ENCODE measurements at regions not wholly inside any gene's neighbourhood (a gene's known extent, or its start where the extent isn't known, plus 50 kb on each side); places are given as distances from the start of the nearest gene placed in this dataset.

DNA sequence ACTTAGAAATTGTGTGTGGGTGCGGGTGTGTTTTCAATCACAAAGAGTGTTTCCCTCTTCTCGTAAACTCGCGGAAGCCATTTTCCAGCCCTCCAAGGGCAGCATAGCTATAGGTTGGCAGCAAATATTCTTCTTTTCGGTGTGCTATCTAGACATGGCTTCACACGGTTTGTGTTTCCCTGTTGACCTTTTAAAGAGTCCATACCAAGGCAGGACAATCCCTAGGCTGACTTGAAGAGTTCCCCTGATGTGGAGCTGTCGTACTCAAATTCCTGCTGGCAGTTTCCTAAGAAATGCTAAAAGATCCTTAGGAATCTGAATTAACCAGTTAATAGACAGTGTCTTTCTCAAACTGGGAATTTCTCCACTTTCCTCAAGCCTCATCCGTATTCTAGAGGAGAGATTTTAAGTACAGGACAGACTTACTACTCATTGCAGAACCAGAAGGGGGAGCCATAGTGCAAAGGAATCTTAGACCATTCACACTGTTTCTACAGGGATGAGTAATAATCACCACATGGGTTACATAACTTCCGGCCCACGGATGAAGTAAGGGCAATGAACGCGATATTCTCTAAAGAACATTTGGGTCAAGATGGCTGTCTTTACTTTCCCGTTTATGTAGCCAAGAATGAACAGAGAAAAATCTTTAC is 288.6 kb upstream of the ELAC2 start:
- DNase-seq (ENCODE audit: low read depth, low spot score): peak; percentile 18

DNA sequence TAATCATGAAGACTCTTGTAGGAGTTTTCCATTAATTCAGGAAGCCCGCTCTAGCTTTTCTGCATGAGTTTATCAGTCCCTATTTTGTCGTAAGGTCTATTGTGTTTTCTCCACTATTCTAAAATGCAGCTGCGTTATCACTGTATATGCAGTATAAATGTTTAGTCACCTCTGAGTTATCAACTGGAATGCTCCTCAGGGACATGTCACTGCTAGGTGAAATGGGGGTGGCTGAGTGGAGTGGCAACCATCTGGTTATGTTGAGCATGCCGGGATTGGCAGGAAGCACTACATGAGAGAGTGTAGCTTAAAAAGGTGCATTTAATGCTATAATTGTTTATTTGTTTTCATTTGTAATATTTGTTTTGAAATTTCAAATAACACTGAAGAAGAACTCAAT is 285.2 kb upstream of the ELAC2 start:
- DNase-seq (ENCODE audit: low read depth, low spot score): no peak

DNA sequence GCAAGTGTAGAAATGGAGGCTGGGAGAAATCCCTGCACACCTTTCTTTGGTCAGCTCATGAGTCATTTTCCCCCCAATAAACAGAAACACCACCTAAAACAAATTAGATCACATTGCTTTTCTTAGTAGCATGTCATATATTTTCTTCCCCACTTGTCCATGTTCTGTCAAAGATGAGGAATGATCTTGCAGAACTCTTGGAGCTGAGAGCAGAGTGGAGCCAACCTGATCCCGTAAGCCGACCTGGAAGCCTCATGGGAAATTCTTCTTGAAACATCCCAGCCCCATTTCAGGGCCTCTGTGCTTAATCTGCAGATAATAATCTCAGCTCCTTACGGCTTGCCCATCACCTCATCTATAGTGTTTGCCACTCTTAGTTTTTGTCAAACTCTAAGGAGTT is 284.6 kb upstream of the ELAC2 start:
- DNase-seq (ENCODE audit: low read depth, low spot score): no peak

DNA sequence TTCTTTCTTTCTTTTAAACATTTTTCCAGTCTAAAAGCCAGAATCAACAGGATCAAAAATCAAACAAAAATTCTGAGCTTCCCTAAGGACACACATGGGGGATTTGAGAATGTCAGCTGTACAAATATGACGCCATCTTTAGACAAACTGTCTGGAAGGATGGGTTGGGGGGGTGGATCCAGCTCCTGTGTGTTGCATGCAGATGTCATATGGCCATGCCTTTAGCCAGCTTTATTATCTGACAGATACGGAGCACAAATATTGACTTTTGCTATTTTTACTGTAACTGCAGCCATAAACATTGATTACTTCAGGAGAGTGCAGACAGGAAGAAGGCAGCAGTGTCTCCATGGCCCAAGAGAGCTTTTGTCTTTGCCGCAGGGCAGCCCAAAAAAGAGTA is 279.4 kb upstream of the ELAC2 start:
- DNase-seq (ENCODE audit: low read depth, low spot score): no peak

DNA sequence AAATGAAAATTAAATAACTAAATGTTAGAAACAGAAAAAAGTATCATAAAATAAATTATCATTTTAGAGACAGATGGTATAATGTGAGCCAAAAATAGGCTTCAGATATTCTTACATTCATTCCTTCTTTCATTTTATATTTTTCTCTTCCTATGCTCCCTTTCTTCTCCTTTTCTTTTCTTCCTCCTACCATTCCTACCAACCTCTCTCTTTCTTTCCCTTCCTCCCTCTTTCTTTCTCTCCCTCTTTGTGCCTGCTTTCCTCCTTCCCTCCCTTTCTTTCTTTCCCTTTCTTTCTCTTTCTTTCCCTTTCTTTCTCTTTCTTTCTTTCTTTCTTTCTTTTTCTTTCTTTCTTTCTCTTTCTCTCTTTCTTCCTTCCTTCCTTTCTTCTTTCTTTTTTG is 275.6 kb upstream of the ELAC2 start:
- no peak for DNase-seq (ENCODE audit: low read depth, low spot score)

DNA sequence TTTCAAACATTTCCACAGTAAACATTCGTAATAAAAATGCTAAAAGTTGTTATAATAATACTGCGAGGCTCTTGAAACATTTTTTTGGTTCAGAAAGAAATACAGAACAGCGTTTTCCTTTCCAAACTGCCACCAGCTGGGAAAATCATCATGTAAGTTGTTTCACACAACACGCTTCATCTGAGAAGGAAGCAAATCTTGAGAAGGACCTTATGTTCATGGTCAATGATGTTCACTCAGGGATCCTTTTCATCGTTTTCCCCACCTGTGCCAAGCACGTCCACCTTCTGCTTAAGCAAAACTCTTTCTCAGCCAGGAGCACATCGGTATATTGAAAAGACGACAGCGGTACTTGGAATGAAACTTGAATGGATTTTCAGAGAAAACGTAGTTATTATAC is 274.5 kb upstream of the ELAC2 start:
- DNase-seq (ENCODE audit: low read depth, low spot score): no peak

DNA sequence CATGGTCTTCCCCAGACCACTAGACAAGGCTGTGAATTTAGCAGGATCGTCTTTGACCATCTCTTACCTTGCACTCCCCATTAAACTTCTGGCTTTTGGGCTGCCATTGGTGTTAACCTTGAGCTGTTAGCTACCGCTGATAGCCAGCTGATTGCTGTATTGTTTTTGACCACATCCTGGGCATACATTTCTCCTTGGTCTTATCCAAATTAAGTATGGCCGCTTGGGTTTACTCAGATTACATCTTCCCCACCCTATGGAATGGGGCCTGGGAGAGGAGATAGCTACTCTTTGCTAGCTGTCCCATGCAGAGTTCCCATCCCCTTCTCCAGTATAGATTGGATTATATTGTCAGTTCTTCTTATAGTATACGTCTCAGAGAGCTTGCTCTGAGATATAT is 270.4 kb upstream of the ELAC2 start:
- DNase-seq (ENCODE audit: low read depth, low spot score): no peak

DNA sequence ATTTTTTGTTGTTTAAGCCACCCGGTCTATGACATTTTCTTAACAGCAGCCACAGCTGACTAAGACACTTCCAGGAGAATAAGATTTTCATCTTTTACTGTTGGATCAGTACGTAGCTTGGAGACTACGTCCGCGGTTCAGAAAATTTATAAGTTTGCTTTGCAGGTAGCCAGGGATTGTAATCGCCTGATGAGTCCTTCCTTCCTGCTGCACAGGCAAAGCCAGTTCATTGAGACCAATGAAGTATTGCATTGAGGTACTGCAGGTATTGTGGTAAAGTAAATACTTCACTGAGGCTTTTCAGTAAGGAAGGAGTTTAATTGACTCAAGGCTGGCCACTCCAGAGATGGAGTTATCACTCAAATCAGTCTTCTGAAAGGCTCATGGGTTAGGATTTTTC is 269.4 kb upstream of the ELAC2 start:
- DNase-seq (ENCODE audit: low read depth, low spot score): no peak

DNA sequence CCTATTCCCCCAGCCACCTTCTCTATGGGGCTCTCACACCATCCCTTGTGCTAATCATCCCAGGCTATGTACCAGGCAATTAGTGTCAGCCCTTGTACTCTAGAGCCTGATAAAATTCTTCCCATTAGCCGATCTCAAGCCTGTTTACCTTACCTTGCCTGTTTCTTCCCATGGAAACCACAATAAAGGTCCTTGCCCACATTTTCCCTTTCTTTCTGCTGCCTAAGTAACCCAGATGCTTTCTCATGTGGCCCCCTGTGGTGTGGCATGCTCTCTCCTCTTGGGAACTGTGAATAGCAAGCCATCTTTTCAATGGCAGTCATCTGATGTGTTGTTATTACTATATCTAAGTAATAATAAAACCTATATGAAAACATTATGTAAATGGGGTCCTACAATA is 265.8 kb upstream of the ELAC2 start:
- DNase-seq (ENCODE audit: low read depth, low spot score): peak; percentile 21

DNA sequence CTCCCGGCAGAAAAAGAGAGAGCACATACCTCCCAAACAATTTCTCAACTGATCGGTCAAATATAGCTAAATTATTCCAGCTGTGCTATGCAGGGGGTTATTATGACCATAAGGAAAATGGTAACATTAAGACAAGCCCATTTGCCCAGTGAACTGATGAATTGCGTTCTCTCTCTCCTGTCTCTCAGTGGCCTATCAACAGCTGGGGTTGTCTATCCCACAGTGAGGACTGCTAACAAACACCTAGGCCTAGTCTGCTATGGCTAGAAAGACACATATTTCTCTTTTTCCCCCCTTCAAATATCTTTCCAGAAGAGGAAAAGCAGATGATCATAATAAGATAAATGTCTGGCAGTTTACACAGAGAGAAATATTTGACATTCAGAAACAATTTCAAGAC is 263.8 kb upstream of the ELAC2 start:
- no peak for DNase-seq (ENCODE audit: low read depth, low spot score)

DNA sequence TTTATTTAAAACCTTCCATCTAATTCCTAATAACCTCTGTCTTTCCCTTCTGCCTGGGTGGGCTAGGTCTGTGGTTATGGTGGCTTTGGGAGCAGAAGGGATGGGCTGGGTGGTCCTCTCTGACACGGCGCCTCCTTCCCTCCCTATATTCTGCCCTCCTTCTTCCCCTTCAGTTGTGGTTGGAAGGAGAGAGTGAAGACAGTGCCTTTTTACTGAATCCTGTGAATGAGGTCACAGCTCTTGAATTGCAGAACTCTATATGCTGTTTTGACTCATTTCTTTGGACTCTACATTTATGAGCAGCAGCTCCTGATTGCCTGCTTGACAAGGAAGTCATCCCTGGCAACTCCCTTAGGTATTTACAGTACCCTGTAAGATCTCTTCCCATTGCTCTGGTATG is 256.0 kb upstream of the ELAC2 start:
- DNase-seq (ENCODE audit: low read depth, low spot score): no peak

DNA sequence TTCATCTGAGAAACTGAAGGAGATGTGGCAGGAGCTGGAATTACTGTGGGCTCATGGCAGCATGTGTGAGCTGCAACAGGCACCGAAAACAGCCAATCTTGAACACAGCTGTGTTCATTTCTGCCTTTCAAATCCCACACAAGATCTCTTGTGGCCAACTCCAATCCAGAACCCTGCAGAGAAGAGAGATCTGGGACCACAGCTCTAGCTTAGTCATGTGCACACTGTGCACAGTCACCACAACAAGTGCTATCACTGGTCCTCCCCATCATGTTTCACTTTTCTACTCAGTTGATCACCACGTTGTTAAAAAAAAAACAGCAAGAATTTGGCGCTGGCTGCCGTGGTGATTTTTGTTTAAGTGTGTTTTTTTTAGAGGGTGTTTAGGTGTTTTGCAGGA is 254.5 kb upstream of the ELAC2 start:
- no peak for DNase-seq (ENCODE audit: low read depth, low spot score)

DNA sequence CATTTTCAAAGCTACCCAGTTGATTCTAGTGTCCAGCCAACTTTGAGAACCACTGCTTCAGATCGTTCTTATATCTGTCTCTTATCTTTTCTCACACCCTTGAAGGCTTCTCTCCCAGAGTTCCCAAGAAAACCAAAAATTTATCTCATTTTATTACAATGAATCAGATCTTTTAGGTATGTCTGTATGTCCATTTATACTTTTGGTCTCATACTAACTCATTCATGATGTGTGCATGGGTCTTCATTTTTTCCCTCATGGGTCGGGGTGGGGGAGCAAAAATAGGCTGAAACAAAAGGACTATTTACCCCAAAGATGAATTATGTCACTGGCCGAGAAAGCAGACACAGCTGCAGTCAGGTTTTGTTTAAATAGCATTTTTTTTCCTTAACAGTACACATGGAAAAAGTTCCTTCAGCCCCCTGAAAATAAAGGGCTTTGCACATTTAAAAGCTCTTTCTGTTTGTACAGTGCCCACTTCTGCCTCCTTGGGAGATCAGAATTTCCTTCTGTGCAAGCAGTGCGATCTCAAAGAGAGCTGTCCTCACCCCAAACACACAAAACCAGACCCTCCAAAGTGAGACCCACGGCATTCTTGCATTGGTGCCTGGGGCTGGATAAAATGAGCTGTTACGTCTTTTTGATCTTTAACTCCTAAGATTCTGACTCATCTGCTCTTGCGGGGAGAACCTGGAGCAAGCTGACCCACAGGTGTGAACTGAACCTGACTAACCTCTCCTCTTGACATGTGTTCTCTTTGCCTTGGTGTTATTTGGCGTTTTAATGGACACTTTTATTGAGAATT is 251.2 kb upstream of the ELAC2 start:
- DNase-seq (ENCODE audit: low read depth, low spot score): peak; percentile 59

DNA sequence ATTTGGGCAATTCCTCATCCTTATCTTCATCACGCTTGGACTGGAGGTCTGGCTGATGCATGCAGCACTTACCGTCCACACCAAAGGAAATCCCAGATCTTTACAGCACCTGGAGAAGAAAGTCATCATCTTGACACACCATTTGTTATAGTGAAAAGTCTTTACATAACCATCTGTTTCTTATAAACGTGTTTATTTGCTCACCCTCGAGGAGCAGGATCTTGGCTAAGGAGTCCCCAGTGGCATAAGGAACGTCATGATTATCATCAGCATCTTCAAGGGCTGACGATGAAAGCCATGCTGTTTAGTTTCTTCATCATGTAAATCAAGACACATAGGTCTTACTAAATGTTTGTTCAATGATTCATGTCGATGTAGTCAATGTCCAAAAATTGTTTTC is 248.8 kb upstream of the ELAC2 start:
- peak; percentile 8 for DNase-seq (ENCODE audit: low read depth, low spot score)

DNA sequence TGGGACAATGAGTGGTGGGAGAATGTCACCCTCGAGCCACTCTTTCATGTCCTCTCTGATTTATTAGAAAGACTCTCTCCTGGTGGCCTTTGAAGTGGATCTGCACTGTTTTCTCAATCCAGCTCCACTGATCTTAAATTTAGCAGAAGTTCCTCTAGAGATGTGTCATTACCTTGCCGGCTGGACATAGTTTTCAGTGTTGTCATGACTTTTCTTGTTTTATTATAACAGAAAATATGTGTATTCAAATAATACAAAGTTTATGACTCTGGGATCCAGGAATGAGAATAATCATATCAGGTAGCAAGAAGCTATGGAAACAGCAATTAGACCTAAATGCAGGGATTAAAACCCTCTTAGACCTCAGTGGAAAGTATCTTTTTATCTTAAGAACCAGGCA is 247.5 kb upstream of the ELAC2 start:
- DNase-seq (ENCODE audit: low read depth, low spot score): no peak

DNA sequence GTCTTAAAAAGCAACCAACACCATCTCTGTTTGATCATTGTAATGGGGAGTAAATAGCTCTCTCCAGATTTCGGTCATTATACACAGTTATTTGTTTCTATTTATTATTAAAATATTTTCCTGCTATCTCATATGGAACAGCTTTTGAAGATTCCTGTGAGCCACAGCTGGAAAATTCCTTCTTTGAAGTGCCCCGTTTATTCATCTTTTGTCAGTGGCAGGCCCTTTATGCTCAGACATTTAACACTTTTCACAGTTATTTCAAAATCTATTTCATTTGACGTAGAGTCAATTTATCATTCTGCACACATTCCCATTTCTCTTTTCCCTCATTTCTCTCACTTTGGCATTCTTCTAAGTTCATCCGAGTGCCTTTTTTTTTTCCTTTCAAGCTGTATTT is 245.9 kb upstream of the ELAC2 start:
- DNase-seq (ENCODE audit: low read depth, low spot score): no peak

DNA sequence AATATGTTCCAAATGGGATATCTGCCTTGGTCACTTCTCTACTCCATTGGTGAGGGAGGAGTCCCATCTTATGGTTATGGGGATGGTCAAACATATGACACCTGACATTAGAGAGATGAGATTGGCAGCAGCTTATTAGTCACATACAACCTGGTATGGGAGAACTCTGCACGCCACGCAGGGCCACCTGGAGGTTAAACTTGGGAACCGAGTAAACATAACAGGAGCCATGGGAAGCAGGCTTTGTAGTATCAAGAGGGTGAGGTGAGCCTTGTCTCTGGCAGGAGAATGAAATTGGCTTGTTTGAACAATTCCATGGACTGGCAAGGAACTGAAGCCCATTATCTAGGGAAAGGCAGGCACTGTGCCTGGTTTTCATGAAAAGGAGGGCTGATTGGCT is 238.7 kb upstream of the ELAC2 start:
- DNase-seq (ENCODE audit: low read depth, low spot score): no peak

DNA sequence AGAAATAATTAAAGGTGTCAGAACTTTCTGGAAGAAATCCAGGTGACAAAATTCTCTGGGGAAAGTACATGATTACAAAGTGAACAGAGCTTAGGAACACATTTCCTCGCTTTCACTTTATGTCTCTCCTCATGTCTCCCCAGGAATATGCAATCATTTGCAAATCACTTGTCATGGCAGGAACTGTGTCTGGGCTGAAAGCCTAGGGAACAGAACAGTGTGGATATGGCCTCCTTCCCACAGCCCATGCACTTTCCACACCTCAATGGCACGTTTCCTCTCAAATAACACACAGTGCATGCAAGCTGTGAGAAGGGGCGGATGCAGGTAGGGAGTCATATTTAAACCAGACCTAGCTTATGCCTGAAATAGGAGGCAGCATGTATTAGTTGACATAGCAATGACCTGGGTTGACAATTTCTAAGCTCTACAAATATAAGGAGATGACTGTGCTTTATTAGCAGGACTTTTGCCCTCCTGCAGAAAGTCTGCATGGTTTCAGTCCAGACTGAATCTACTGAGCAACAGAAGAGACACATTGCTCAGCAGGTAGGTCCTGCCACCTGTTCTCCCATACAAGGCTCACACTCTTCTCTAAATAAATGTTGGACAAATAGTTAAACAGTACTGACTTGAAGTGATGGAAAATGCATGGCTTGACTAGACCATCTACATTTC is 236.0 kb upstream of the ELAC2 start:
- no peak for DNase-seq (ENCODE audit: low read depth, low spot score)

DNA sequence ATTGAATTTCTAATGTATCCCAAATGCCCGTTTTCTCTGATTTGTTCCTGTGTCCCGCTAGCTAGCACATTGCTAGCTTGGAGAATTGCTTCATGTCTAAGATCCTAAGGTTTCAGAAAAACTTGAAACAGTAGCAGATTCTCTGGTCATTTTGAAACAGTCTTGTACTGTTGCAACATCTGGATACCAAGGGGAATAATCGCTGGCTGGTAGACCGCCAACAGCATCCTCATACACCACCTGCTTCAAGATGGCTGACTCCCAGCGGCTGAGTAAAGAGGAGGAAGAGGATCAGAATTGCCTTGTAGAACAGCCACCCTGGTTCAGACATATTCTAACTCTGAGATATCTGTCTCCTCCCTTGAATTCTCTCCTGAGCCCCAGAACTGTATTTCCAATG is 226.7 kb upstream of the ELAC2 start:
- DNase-seq (ENCODE audit: low read depth, low spot score): no peak

DNA sequence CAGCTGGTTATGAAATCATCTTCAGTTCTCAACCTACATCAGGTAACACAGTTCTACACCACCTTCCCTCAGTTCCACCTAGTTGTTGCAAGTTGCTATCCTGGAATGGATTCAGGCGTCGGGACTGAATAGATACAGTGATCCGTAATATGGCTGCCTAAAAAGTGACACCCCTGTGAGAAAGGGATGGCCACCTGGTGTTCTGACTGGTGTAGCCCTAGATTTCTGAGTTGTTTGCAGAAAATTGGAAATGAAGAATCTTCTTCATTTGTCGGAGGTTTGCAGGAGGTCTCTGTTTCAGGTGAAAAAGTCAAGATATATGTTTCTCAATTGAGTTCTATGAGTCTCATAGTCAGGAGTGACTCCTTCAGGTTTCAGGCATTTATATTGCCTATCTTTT is 225.8 kb upstream of the ELAC2 start:
- no peak for DNase-seq (ENCODE audit: low read depth, low spot score)

DNA sequence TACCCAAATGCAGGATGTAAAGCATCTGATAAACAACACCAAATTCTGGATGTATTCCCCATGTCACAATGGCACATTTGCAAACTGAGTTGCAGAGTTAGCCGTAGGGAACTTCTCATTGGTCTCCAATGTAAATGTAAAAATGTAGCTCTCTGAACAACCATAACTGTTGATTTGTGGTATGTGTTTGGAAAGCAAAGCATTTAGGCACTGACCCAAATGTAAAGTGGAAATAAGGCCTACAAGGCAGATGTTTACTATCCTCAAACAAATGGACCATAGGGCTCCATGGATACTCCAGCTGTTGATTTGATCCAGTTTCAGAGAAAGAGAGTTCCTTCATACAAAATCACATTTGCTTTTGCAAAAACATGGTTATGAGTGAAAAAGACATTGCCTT is 223.0 kb upstream of the ELAC2 start:
- no peak for DNase-seq (ENCODE audit: low read depth, low spot score)

DNA sequence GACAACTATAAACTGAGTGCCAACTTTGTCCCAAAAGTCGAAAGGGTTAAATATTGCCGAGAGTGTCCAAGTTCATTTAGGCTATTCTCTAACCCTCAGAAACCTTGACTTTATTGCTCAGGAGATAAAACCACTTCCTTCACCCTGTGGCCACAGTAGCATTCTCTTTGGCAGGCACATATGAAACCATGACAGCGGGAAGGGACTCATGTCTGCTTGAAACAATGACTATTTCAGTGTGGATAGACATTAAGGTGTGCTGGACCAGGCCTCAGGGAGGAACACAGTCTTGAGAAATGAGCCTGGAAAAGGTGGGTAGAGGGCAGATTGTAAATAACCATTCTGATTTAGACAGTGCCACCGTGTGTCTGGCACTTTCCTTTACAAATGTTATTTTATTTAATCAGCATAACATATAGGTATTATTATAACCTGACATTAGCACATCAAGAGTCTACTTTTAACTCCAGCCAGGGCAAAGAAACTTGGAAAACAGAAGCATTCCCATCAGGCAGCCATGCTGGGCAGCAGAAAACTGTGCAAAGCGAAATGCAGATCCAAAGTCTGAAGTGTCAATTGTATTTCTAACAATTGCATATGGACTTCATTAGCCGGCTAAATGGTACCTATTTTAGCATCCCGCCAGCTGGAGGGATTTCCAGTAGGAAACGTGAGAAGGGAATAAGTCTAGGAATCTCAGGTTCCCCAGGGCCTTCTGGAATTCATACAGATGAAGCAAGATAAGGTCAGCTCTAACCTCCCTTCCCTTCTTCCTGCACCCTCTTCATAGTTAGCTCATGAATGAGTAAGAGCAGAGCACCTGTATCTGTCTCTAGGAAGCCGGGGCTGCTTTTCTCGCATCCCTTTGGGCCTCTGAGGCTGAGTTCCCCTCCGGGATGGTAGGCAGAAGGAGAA is 212.8 kb upstream of the ELAC2 start:
- DNase-seq (ENCODE audit: low read depth, low spot score): no peak
